ENCODE measurements at regions not wholly inside any gene's neighbourhood (a gene's known extent, or its start where the extent isn't known, plus 50 kb on each side); places are given as distances from the start of the nearest gene placed in this dataset.

DNA sequence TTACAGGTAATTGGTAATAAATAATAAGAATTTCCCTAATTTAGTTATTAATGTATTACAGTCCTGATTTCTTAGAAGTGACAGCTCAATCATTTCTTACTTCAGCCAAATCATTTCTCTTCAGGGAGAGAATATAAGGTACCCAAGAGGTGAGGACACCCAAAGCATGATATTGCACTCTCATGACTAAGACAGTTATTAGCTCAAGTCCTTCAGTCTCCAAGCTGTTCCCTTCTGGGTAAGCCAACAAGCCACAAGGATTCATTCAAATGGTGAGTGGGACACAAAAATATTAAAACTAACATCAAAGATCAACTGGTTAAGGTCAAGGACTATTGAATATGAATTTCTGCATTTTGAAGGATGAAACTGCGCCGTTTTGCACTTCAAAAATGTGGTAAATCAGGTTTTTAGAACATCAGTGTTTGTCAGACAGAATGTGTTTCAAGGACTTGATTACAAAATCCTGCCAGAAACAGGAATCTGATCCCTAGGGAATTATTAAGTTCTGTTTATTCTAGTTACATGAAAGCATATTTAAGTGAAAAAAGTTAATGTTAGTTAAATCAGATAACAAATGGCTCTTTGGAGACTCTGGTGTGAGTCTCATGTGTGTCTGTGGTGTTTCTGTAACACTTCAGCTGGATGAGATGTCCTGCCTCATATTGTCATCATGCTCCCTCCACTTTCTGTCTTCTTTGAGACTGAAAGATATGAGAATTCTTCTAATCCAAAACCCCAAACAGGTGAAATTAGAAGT is 101.7 kb upstream of the COL8A1 start:
- no peak overlapping the region for H3K4me3 ChIP-seq
- 85 to 91% methylated on average over 2 of the region's 2 CpGs for WGBS, 2 donors
- H3K4me1 ChIP-seq, result peaks cover 0 to 6% (median 0%) of the 10 kb centered on the region in 9 donors
- no peaks in the 10 kb centered on the region for H3K36me3 ChIP-seq
- intact Hi-C loops (cut with DNase I), result loop anchor here in 1 of 10 donors (10.0 kb wide), 2 partner anchors 98 to 512 kb away; partner anchors contain the start of gene COL8A1
- no peaks in the 10 kb centered on the region for H3K9me3 ChIP-seq
- DNase-seq, result no peak
- ATAC-seq, result peak in 3 of 8 donors; percentile 30 to 65 (median 47)
- H3K27ac ChIP-seq, result peak overlapping the region in 5 of 10 donors; percentile 31 to 63 (median 55)
- H3K27me3 ChIP-seq, result peaks cover 0 to 3% (median 0%) of the 10 kb centered on the region in 7 donors
- TF ChIP-seq, protein P1, sequence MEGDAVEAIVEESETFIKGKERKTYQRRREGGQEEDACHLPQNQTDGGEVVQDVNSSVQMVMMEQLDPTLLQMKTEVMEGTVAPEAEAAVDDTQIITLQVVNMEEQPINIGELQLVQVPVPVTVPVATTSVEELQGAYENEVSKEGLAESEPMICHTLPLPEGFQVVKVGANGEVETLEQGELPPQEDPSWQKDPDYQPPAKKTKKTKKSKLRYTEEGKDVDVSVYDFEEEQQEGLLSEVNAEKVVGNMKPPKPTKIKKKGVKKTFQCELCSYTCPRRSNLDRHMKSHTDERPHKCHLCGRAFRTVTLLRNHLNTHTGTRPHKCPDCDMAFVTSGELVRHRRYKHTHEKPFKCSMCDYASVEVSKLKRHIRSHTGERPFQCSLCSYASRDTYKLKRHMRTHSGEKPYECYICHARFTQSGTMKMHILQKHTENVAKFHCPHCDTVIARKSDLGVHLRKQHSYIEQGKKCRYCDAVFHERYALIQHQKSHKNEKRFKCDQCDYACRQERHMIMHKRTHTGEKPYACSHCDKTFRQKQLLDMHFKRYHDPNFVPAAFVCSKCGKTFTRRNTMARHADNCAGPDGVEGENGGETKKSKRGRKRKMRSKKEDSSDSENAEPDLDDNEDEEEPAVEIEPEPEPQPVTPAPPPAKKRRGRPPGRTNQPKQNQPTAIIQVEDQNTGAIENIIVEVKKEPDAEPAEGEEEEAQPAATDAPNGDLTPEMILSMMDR (IDR thresholded peaks at IDR 0.05), result no peak

DNA sequence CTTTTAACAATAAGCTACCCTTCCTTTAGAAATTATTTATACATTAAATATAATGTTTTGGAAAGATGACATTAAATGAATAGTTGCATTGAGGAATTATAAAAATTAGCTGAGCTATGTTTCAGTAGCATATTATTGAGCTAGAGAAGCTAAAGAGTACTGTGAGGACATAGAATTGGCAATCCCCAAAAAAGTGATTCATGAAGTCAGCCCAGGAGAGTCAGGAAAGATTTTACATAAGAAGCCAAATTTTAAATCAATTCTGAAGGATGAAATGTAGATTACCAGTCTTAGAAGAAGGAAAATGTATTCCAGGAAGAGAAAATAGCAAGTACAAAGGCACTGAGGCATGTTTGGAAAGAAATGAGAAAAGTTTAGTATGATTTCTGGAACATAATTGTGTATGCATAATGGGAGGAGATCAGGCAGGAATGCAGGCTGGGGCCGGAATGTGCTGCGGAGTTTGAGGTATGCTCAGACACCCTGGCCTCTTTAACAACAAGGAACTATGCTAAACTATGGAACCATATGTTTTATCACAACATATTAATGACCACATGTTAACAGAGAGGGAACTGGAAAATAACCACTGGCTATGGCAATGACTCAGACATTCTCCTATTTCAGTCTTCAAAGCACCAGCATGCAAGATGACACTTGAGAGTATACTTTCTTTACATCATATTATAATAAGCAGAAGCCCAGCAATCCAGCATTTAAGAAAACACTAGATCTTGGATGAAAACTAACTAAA is 103.3 kb upstream of the COL8A1 start:
- TF ChIP-seq, protein P1 (IDR thresholded peaks at IDR 0.05), result no peak
- intact Hi-C loops (cut with DNase I), result loop anchor here in 1 of 10 donors (10.0 kb wide), 2 partner anchors 100 to 510 kb away; partner anchors contain the start of gene COL8A1
- 63 to 76% methylated on average over 2 of the region's 2 CpGs for WGBS, 2 donors
- Histone ChIP-seq H3K27me3 (peaks cover 0 to 3% (median 0%) of the 10 kb centered on the region in 7 donors), H3K36me3 (no peaks in the 10 kb centered on the region), H3K4me1 (peaks cover 0 to 6% (median 0%) of the 10 kb centered on the region in 9 donors), H3K27ac (no peak overlapping the region), H3K9me3 (no peaks in the 10 kb centered on the region), H3K4me3 (no peak overlapping the region)
- ATAC-seq (no peak), DNase-seq (no peak)

DNA sequence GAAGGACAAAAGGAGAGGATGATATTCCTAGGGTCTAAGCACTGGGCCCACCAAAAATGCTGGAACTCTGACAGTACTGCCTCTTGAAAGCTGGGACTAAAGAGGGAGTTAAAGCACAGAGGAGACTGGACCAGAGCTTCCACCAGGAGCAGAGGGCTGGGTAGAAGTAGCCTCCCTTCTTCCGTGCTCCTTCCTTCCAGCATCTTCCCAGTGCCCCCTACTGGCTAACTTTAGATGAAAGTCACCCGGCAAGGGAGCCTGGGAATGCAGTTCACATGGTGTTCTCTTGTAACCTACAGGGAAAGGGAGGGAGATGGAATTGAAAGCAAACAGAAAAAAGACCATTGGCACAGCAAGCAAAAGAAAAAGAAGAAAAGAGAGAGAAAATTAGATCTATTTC is 106.1 kb upstream of the COL8A1 start:
- intact Hi-C loops (cut with DNase I), result loop anchor here in 2 of 10 donors (1.0 to 10.0 kb wide), 3 partner anchors 33 to 507 kb away; partner anchors contain the start of gene COL8A1 (in 1 of the 2)
- Histone ChIP-seq H3K27ac (no peak overlapping the region), H3K4me3 (no peak overlapping the region), H3K27me3 (peaks cover 0 to 3% (median 0%) of the 10 kb centered on the region in 7 donors), H3K36me3 (no peaks in the 10 kb centered on the region), H3K4me1 (peaks cover 0 to 6% (median 0%) of the 10 kb centered on the region in 9 donors), H3K9me3 (no peaks in the 10 kb centered on the region)
- 48 to 67% methylated on average over 2 of the region's 2 CpGs for WGBS, 2 donors
- DNase-seq (peak in 1 of 2 donors; percentile 23), ATAC-seq (peak in 5 of 8 donors; percentile 67 to 77 (median 71))
- TF ChIP-seq, protein P1 (IDR thresholded peaks at IDR 0.05), result peak in 8 of 9 donors; percentile 42 to 66 (median 54)

GRCh38 chr3:99529265-99529664 is 109.1 kb upstream of the COL8A1 start:
- intact Hi-C loops (cut with DNase I), result no loop called here
- Histone ChIP-seq H3K9me3 (peaks cover 0 to 4% (median 0%) of the 10 kb centered on the region in 11 donors), H3K36me3 (no peaks in the 10 kb centered on the region), H3K27me3 (no peaks in the 10 kb centered on the region), H3K4me3 (no peak overlapping the region), H3K27ac (no peak overlapping the region), H3K4me1 (peaks cover 0 to 4% (median 0%) of the 10 kb centered on the region in 9 donors)
- ATAC-seq (no peak), DNase-seq (no peak)
- 79 to 88% methylated on average over 1 of the region's 1 CpG for WGBS, 2 donors
- TF ChIP-seq, protein P1 (IDR thresholded peaks at IDR 0.05), result no peak

Data from heart right ventricle (tissue), 16 donors.